ENCODE measurements at regions not wholly inside any gene's neighbourhood (a gene's known extent, or its start where the extent isn't known, plus 50 kb on each side); places are given as distances from the start of the nearest gene placed in this dataset.

- no peak for TF ChIP-seq CTCF (IDR thresholded peaks at IDR 0.05)
- no peak for TF ChIP-seq POLR2A (IDR thresholded peaks at IDR 0.05)
These were observed 481.0 kb upstream of the MYT1L start for GRCh38 chr2:2812117-2812516.

Data from body of pancreas (tissue), 4 donors.